HG03378 (cell line): ENCODE measurements at regions not wholly inside any gene's neighbourhood (a gene's known extent, or its start where the extent isn't known, plus 50 kb on each side); places are given as distances from the start of the nearest gene placed in this dataset.
"Not testable (repeated sequence)": the region's sequence is repeated elsewhere in the genome, so short reads cannot be mapped to it uniquely, and the experiment has no call there.

Source experiments
- ATAC-seq: cut with Tn5 transposase; IDR thresholded peaks from one replicate; pipeline ENCODE4 v1.9.1; 2021; ENCODE audit warnings: mild to moderate bottlenecking, moderate library complexity; ENCODE audit not compliant: unreplicated experiment

GRCh38 chr4:54993473-54994026 lies 131.8 kb downstream of the KDR start:
- not testable (repeated sequence) for ATAC-seq

DNA sequence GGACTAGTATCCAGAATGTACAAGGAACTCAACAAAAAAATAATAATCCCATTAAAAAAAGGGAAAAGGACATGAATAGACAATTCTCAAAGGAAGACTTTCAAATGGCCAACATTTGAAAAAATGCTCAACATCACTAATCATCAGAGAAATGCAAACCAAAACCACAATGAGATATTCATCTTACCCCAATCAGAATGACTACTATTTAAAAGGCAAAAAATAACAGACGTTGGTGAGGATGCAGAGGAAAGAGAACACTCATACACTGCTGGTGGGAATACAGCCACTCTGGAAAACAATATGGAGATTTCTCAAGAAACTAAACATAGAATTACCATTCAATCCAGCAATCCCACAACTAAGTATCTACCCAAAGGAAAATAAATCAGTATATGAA lies 133.1 kb downstream of the KDR start:
- ATAC-seq: no peak

DNA sequence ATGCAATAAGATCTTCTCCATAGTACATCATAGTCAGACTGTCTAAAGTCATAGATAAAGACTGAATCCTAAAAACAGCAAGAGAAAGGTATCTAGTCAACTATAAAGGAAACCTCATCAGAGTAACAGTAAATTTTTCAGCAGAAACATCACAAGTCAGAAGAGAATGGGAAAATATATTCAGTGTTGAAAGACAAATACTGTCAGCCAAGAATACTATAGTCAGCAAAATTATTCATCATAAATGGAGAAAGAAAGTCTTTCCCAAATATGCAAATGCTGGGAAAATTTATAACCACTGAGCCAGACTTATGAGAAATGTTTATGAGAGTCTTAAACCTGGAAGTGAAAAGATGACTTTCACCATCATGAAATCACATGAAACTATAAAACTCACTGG lies 136.7 kb downstream of the KDR start:
- ATAC-seq: no peak

GRCh38 chr4:54986095-54986846 lies 139.1 kb downstream of the KDR start:
- no peak for ATAC-seq

DNA sequence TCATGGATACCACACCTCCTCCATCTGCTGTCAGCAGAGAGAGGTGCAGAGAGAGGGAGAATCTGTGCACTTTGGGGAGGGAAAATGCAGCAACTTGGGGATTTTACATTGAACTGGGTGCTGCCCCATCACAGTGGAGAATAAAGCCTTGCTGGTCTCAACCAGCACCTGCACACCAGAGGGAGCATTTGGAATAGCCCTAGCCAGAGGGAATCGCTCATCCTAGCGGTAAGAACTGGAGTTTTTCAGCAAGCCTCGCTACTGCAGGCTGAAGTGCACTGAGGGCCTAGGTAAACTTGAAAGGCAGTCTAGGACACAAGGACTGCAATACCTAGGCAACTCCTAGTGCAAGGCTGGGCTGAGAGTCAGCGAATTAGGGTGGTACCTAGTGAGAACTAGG lies 148.7 kb downstream of the KDR start:
- ATAC-seq: no peak

- no peak for ATAC-seq
These were observed 149.4 kb downstream of the KDR start for GRCh38 chr4:54976031-54976430.

- ATAC-seq: no peak
These were observed 151.6 kb downstream of the KDR start for GRCh38 chr4:54973784-54974183.

DNA sequence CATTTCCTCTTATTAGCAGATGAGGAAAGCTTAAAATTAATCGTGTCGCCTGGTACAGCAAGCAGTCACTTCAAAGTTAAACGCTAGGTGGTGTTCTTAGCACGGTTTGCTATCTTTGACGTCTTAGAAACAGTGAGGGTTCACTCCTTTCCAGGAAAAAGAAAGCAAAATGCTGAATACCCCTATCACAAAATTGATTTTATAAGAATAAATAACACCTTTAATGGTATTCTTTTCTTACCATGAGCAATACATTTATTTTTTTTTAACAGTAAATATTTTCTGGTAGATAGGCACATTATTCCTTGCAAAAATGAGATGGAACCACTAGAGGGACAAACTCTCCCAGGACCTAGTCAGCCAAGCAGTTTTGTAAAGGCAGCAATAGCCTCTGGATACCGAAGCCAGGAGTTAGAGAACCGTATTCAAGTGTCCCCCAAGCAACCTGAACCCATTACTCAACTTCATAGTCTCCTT lies 153.9 kb downstream of the KDR start:
- peak; percentile 78 for ATAC-seq

DNA sequence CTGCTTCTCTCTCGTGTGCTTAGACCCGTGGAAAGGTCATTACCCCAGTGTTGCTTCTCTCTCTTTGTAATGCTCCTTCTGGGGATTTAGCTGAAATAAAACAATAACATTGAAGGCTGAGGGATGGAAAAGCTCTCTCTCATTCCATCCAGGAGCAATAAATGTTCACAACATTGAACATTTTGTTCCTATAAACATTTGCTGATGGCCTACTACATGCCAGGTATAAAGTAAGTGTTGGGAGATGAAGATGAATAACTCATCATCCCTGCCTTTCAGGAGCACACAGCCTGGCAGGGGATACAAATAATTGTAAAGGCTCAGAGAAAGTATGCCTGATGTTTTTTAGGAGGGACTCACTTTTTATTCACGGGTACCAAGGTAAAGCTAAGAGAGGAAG lies 158.1 kb downstream of the KDR start:
- ATAC-seq: no peak

GRCh38 chr4:54961357-54961975 lies 163.9 kb downstream of the KDR start:
- ATAC-seq: no peak

DNA sequence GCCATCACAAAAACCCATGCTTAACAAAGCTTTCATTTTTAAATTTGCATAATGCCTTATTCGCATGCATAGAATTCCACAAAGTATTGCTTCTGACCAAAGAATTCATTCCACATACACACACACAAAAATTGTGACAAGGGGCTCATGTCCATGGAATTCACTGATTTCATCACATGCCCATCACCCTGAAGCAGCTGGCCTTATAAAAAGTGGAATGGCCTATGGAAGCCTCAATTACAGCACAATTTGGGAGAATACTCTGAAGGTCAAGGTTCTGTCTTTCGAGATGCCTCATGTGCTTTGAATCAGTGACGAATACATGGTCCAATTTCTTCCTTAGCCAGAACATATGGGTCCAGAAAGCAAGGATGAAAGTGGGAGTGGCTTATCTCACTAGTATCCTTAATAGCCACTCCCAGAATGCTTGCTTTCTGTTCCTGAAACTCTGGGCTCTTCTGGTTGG lies 165.7 kb downstream of the KDR start:
- no peak for ATAC-seq

GRCh38 chr4:54959131-54959530 lies 166.3 kb downstream of the KDR start:
- ATAC-seq: no peak

GRCh38 chr4:54958236-54958635 lies 167.2 kb downstream of the KDR start:
- ATAC-seq: no peak

GRCh38 chr4:54954656-54955388 lies 170.6 kb downstream of the KDR start:
- no peak for ATAC-seq

- no peak for ATAC-seq
These were observed 178.7 kb downstream of the KDR start for GRCh38 chr4:54946741-54947140.

GRCh38 chr4:54945838-54946237 lies 179.6 kb downstream of the KDR start:
- no peak for ATAC-seq

GRCh38 chr4:54942721-54943120 lies 182.7 kb downstream of the KDR start:
- peak; percentile 43 for ATAC-seq

- ATAC-seq: peak; percentile 67
These were observed 183.3 kb downstream of the KDR start for GRCh38 chr4:54941994-54942552.

GRCh38 chr4:54940996-54941865 lies 184.2 kb downstream of the KDR start:
- no peak for ATAC-seq

DNA sequence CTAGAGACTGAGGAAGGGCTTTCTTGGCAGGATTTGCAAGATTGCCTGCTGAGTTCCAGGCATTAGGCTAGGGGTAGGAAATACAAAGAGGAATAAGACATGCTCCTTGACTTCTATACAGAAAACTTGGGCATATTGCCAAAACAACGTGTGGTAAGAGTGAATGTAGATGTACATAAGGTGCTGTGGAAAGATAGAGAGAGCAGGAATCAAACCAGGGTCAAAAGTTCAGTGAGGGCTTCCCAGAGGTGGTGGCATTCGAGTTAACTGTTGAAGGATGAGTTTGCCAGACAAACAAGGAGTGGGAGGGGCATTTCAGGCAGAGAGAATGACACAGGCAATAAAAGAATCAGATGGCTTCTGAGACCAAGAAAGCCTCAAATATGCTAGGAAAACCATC lies 187.9 kb downstream of the KDR start:
- ATAC-seq: no peak
